Activated T-helper 1 cell treated with anti-CD3 and anti-CD28 coated beads, Interleukin-12 subunit alpha, Interleukin-12 subunit beta, Interleukin-2, Interleukin-4 antibody, amounts not matched to agents 30 ng/mL and 10 ng/mL and 1 ng/mL, durations not matched to agents 14 hours and 24 hours and 36 hours (primary cell): ENCODE measurements at regions not wholly inside any gene's neighbourhood (a gene's known extent, or its start where the extent isn't known, plus 50 kb on each side); places are given as distances from the start of the nearest gene placed in this dataset.
"Not testable (repeated sequence)": the region's sequence is repeated elsewhere in the genome, so short reads cannot be mapped to it uniquely, and the experiment has no call there.

Experiments used
- DNase-seq: peaks from one replicate; pipeline ENCODE4 v3.0.0; 2021; ENCODE audit warnings: low spot score
- H3K27ac Mint-ChIP-seq: one replicate; pipeline ENCODE4 v1.8.0; 2021; ENCODE audit warnings: mild to moderate bottlenecking, mixed read lengths
- H3K27me3 Mint-ChIP-seq: one replicate; pipeline ENCODE4 v1.8.0; 2022; ENCODE audit warnings: mild to moderate bottlenecking, moderate library complexity, mixed read lengths; ENCODE audit not compliant: insufficient read depth
- H3K36me3 Mint-ChIP-seq: one replicate; pipeline ENCODE4 v1.8.0; 2021; ENCODE audit warnings: low read depth, mixed read lengths
- H3K4me1 Mint-ChIP-seq: one replicate; pipeline ENCODE4 v1.8.0; 2021; ENCODE audit warnings: low read depth, mixed read lengths
- H3K4me3 Mint-ChIP-seq: one replicate; pipeline ENCODE4 v1.8.0; 2021; ENCODE audit warnings: mild to moderate bottlenecking, moderate library complexity, mixed read lengths
- H3K9me3 Mint-ChIP-seq: one replicate; pipeline ENCODE4 v1.8.0; 2021; ENCODE audit warnings: mixed read lengths
- intact Hi-C: fragments of 100-400 bp; cut with micrococcal nuclease; formaldehyde crosslinking; loops from one replicate; pipeline ENCODE4 v1.15.1; 2024

DNA sequence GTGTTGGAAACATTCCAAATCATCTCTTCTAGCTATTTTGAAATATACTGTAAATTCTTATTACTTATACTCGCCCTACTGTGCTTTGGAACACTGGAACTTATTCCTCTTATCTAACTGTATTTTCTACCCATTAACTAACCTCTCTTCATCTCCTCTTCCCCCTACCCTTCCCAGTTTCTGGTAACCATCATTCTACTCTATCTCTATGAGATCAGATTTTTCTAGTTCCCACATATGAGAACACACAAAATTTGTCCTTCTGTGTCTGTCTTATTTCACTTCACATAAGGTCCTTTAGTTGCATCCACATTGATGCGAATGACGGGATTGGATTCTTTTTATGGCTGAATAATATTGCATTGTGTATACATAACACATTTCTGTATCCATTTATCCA lies 1003.8 kb upstream of the INTU start:
- H3K4me3 Mint-ChIP-seq: no peak overlapping the region
- no peaks in the 10 kb centered on the region for H3K27me3 Mint-ChIP-seq
- H3K36me3 Mint-ChIP-seq: no peaks in the 10 kb centered on the region
- DNase-seq: no peak
- H3K9me3 Mint-ChIP-seq: no peaks in the 10 kb centered on the region
- no peak overlapping the region for H3K27ac Mint-ChIP-seq
- intact Hi-C loops: no loop called here
- H3K4me1 Mint-ChIP-seq: no peaks in the 10 kb centered on the region

DNA sequence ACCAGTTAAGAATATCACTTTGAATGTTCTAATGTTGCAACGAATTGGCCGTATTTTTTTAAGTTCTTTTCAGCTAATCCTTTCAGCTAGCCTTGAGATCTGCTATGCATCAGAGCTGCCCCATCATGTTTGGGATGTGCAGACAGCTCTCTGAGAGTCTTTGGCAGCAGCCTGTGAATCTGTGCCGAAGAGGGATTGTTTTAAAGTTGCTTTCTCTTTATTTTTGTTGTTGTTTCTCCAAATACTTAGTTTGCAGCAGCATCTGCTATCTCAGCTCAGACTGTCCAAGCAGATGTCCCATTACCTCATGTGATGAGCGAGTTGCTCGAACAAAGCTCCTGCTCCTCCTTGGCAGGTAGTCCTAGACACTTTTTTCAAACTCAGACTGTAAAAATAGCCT lies 1002.5 kb upstream of the INTU start:
- H3K27ac Mint-ChIP-seq: no peak overlapping the region
- H3K9me3 Mint-ChIP-seq: no peaks in the 10 kb centered on the region
- H3K4me1 Mint-ChIP-seq: no peaks in the 10 kb centered on the region
- H3K4me3 Mint-ChIP-seq: no peak overlapping the region
- no peaks in the 10 kb centered on the region for H3K36me3 Mint-ChIP-seq
- intact Hi-C loops: no loop called here
- no peaks in the 10 kb centered on the region for H3K27me3 Mint-ChIP-seq
- no peak for DNase-seq

DNA sequence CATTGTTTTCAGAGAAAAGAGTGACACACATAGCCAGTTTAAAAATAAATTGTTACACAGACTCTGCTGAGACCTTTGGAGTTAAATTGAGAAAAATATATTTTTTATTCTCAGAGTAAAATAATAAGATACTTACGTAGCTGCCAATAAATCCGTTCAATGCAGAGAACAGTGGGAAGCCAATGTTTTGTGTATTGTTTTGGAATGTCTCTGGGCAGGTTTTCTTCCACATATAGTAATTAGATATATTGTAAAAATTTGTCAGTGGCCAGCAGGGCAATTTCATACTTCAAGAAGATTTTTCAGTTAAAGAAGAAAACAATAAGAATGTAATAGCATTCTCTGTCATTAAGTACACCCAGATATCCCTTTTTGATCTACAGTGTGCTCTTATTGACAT lies 999.5 kb upstream of the INTU start:
- no peak overlapping the region for H3K4me3 Mint-ChIP-seq
- H3K36me3 Mint-ChIP-seq: no peaks in the 10 kb centered on the region
- no peaks in the 10 kb centered on the region for H3K9me3 Mint-ChIP-seq
- intact Hi-C loops: no loop called here
- DNase-seq: no peak
- no peaks in the 10 kb centered on the region for H3K4me1 Mint-ChIP-seq
- no peaks in the 10 kb centered on the region for H3K27me3 Mint-ChIP-seq
- no peak overlapping the region for H3K27ac Mint-ChIP-seq

DNA sequence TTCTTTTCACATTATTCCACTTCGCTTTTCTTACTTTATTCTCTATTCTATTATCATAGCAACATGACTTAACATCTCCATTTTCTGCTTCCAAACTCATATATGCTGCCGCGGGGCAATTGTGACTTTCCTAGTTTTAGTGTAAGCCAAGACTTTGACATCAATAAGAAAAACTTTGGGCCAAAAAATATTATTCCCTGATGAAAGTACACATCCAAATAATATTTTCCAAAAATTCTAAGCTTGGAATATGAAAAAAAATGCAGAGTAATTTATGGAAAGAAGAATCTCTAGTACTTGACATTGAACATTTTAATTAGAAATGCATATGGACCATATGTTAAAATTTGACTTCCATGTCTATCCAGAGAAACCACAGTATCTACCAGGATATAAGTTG lies 995.1 kb upstream of the INTU start:
- no peak overlapping the region for H3K4me3 Mint-ChIP-seq
- H3K27ac Mint-ChIP-seq: no peak overlapping the region
- no peaks in the 10 kb centered on the region for H3K36me3 Mint-ChIP-seq
- intact Hi-C loops: no loop called here
- H3K4me1 Mint-ChIP-seq: no peaks in the 10 kb centered on the region
- H3K27me3 Mint-ChIP-seq: no peaks in the 10 kb centered on the region
- H3K9me3 Mint-ChIP-seq: peaks cover 4% of the 10 kb centered on the region
- DNase-seq: no peak

DNA sequence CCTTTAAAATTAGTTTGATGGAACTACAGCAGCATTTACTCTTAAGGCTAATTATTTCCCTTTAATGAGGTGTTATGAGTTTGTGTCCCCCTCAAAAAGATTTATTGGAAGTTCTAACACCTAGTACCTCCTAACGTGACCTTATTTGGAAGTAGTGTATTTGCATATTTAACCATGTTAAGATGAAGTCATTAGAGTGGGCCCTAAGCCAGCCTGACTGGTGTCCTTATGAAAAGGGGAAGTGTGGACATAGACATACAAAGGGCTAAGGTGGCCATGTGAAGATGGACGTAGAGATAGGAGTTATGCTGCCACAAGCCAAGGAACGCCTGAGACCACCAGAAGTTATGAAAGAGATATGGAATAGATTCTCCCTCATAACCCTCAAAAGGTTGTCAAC lies 985.4 kb upstream of the INTU start:
- H3K9me3 Mint-ChIP-seq: peaks cover under 1% of the 10 kb centered on the region

DNA sequence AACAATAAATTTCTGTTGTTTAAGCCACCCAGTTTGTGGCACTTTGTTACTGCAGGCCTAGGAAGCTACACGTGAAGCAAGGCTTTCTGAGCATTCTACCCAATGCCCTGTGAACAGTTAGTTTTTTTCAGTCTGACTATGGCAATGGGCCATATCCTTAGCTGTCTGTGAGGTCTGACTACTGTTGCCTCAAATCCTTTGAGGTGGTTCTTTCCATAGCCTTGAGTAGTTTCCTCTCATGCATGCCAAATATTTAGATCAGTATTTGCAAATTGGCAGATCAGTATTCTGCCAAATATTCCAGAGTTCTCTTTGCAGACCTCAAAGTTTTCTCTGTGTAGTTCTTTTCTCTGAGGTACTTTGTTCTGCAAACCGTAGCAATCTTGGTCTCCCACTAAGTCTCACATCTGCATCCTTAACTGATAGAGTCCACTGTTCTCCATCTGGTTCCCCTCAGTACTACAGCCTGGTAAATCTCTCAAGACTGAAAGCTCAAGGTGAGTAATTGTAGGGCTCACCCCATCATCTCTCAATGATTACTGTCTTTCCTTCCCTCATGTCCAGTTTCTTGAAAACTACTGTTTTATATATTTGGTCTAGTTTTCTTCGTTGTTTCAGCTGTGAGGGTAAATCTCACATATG lies 984.9 kb upstream of the INTU start:
- H3K36me3 Mint-ChIP-seq: no peaks in the 10 kb centered on the region
- no peaks in the 10 kb centered on the region for H3K4me1 Mint-ChIP-seq
- no peak overlapping the region for H3K4me3 Mint-ChIP-seq
- DNase-seq: no peak
- no peak overlapping the region for H3K27ac Mint-ChIP-seq
- no peaks in the 10 kb centered on the region for H3K9me3 Mint-ChIP-seq
- intact Hi-C loops: no loop called here
- H3K27me3 Mint-ChIP-seq: no peaks in the 10 kb centered on the region

More for the DNA sequence above, 985.4 kb upstream of the INTU start:
- Mint-ChIP-seq H3K36me3 (no peaks in the 10 kb centered on the region), H3K4me3 (no peak overlapping the region), H3K27me3 (no peaks in the 10 kb centered on the region), H3K27ac (no peak overlapping the region), H3K4me1 (no peaks in the 10 kb centered on the region)
- no peak for DNase-seq
- intact Hi-C loops: no loop called here

DNA sequence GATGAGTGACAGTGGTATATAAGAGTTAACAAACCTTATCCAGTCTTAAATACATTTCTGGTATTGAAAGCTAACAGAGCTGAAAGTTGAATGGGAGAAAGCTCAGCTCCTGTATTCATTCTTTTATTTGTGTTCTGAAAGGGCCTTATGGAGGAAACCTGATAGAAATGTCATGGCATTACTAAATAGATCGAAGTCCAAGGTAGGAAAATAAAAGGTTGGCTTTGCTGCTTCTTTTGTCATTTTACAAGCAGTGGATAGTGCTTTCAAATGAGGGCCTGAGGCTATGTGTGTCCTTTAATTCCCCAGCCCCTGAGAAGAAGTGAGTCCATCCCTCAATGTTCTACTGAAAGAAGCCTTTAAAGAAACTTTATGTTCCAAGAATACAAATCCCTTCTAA lies 974.3 kb upstream of the INTU start:
- H3K4me3 Mint-ChIP-seq: no peak overlapping the region
- DNase-seq: no peak
- H3K27ac Mint-ChIP-seq: no peak overlapping the region
- H3K4me1 Mint-ChIP-seq: no peaks in the 10 kb centered on the region
- no peaks in the 10 kb centered on the region for H3K9me3 Mint-ChIP-seq
- no peaks in the 10 kb centered on the region for H3K36me3 Mint-ChIP-seq
- intact Hi-C loops: no loop called here
- H3K27me3 Mint-ChIP-seq: no peaks in the 10 kb centered on the region

DNA sequence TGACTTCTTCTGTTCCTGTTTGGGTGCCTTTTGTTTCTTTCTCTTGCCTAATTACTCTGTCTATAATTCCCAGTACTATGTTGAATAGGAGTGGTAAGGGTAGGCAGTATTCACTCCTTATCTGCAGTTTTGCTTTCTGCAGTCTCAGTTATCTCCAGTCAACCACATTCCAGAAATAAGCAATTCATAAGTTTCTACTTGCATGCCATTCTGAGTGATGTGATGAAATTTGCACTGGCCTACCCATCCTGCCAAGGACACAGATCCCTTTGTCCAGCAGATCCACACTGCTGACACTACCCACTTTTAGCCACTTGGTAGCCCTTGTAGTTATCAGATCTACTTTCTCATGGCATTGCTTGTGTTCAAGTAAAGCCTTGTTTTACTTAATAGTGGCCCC lies 971.6 kb upstream of the INTU start:
- H3K27me3 Mint-ChIP-seq: no peaks in the 10 kb centered on the region
- no peaks in the 10 kb centered on the region for H3K36me3 Mint-ChIP-seq
- H3K27ac Mint-ChIP-seq: no peak overlapping the region
- DNase-seq: no peak
- no peaks in the 10 kb centered on the region for H3K4me1 Mint-ChIP-seq
- intact Hi-C loops: no loop called here
- no peaks in the 10 kb centered on the region for H3K9me3 Mint-ChIP-seq
- no peak overlapping the region for H3K4me3 Mint-ChIP-seq

DNA sequence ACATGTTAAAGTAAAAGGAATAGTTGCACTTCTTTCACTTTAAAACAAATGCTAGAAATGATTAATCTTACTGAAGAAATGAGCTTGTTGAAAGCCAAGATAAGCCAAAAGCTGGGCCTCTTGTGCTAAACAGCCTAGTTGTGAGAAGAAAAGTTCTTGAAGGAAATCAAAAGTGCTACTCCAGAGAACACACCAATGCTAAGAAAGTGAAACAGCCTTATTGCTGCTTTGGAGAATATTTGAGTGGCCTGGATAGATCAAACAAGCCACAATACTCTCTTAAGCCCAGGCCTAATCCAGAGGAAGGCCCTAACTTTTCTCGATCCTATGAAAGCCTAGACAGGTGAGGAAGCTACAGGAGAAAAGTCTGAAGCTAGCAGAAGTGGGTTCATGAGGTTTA lies 967.9 kb upstream of the INTU start:
- H3K36me3 Mint-ChIP-seq: no peaks in the 10 kb centered on the region
- no peaks in the 10 kb centered on the region for H3K27me3 Mint-ChIP-seq
- no peaks in the 10 kb centered on the region for H3K4me1 Mint-ChIP-seq
- intact Hi-C loops: no loop called here
- no peak overlapping the region for H3K4me3 Mint-ChIP-seq
- H3K27ac Mint-ChIP-seq: no peak overlapping the region
- no peaks in the 10 kb centered on the region for H3K9me3 Mint-ChIP-seq
- DNase-seq: no peak

DNA sequence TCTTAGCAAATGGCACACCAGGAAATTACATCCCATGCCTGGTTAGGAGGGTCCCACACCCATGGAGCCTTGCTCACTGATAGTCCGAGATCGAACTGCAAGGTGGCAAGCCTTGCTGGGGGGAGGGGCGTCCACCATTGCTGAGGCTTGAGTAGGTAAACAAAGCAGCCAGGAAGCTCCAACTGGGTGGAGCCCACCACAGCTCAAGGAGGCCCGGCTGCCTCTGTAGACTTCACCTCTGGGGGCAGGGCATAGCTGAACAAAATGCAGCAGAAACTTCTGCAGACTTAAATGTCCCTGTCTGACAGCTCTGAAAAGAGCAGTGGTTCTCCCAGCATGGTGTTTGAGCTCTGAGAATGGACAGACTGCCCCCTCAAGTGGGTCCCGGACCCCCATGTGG lies 962.7 kb upstream of the INTU start:
- intact Hi-C loops, H3K9me3 Mint-ChIP-seq, H3K27ac Mint-ChIP-seq, H3K36me3 Mint-ChIP-seq, H3K4me3 Mint-ChIP-seq, H3K27me3 Mint-ChIP-seq, DNase-seq, H3K4me1 Mint-ChIP-seq: not testable (repeated sequence)

DNA sequence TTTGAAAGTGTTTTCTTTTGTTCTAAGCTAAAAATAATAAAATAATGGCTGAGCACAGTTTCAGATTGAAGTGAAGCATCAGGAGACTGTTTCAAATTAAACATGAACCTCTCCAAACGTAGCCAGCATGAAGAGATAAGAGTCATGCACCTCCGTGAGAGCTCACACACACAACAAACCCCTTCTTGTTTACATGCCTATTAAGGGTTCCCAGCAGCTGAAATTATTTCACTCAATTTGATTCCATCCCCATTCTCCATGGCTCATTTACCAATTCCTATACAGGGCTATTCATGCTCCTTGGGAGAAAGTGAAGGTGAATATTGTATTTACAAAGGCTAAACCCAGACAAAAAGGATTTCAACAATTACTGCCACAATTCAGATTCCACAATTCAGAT lies 954.1 kb upstream of the INTU start:
- Mint-ChIP-seq H3K4me3 (no peak overlapping the region), H3K36me3 (no peaks in the 10 kb centered on the region)

DNA sequence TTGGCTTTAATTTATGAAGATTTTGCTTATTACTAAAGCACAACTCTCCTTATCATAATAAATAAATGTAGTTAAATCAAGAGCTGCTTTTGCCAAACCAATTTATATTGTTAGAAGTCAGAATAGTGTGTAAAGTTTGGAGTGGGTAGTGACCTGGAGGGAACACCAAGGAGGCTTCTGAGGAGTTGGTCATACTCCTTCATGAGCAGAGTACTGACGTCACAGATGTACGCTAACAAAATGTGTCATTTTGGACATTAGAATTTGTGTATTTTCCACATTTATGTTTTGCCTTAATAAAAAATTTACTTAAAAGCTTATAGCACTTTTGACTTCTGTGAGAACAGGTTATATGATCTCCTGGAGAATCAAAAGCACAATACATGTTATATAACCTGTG lies 953.5 kb upstream of the INTU start:
- no peaks in the 10 kb centered on the region for H3K9me3 Mint-ChIP-seq
- no peaks in the 10 kb centered on the region for H3K4me1 Mint-ChIP-seq
- no peak for DNase-seq
- H3K36me3 Mint-ChIP-seq: no peaks in the 10 kb centered on the region
- no peak overlapping the region for H3K27ac Mint-ChIP-seq
- intact Hi-C loops: no loop called here
- H3K4me3 Mint-ChIP-seq: no peak overlapping the region
- H3K27me3 Mint-ChIP-seq: no peaks in the 10 kb centered on the region

More for the DNA sequence above, 954.1 kb upstream of the INTU start:
- H3K27ac Mint-ChIP-seq: no peak overlapping the region
- DNase-seq: no peak
- no peaks in the 10 kb centered on the region for H3K27me3 Mint-ChIP-seq
- no peaks in the 10 kb centered on the region for H3K4me1 Mint-ChIP-seq
- intact Hi-C loops: no loop called here
- H3K9me3 Mint-ChIP-seq: no peaks in the 10 kb centered on the region

DNA sequence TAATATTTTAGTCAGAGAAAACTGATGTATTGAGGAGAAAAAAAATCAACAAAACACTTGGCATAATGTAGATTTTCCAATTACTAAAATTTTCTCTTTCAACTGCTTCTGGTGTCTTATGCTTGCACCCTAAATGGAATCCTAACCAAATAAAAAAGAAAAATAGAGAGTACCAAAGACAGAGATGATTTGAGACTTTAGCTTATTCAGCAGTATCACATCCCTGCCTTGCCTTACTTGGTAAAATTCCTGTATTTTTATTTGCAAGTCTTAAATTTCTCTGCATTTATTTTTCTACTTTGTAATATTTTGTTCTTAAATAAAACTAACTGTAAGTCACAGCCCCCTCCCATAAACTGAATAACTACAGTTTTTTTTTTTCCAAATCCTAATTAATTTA lies 950.5 kb upstream of the INTU start:
- no peaks in the 10 kb centered on the region for H3K9me3 Mint-ChIP-seq
- no peak for DNase-seq
- no peaks in the 10 kb centered on the region for H3K4me1 Mint-ChIP-seq
- intact Hi-C loops: no loop called here
- no peak overlapping the region for H3K4me3 Mint-ChIP-seq
- no peaks in the 10 kb centered on the region for H3K27me3 Mint-ChIP-seq
- H3K36me3 Mint-ChIP-seq: no peaks in the 10 kb centered on the region
- H3K27ac Mint-ChIP-seq: no peak overlapping the region

DNA sequence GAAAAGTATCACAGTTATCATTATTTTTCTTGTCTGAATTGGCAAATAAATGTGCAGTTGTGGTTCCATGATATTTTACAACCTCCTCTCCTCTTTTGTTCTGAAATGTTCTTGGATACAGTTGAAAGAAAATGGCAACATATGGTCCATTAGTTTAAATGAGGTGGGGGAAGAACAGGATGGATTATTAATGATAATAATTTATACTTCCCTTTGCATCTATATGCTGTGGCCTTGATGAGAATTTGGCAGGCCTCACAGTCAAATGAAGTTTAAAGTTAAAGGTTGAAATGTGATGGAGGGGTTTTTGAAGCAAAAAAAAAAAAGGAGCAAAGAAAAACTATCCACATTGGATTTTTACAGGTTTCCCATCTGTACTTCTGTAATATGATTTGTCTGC lies 946.3 kb upstream of the INTU start:
- H3K4me3 Mint-ChIP-seq: no peak overlapping the region
- intact Hi-C loops: no loop called here
- no peaks in the 10 kb centered on the region for H3K27me3 Mint-ChIP-seq
- no peaks in the 10 kb centered on the region for H3K4me1 Mint-ChIP-seq
- H3K36me3 Mint-ChIP-seq: no peaks in the 10 kb centered on the region
- no peak for DNase-seq
- H3K9me3 Mint-ChIP-seq: no peaks in the 10 kb centered on the region
- H3K27ac Mint-ChIP-seq: no peak overlapping the region
